NCI-H2107 treated with DMSO at 0.1 percent for 48 hours (cell line): ENCODE measurements at regions not wholly inside any gene's neighbourhood (a gene's known extent, or its start where the extent isn't known, plus 50 kb on each side); places are given as distances from the start of the nearest gene placed in this dataset.

Source experiments
- DNase-seq: peaks from one replicate; lab custom pipeline; 2025; ENCODE audit not compliant: unreplicated experiment; lab: John Stamatoyannopoulos, UW

DNA sequence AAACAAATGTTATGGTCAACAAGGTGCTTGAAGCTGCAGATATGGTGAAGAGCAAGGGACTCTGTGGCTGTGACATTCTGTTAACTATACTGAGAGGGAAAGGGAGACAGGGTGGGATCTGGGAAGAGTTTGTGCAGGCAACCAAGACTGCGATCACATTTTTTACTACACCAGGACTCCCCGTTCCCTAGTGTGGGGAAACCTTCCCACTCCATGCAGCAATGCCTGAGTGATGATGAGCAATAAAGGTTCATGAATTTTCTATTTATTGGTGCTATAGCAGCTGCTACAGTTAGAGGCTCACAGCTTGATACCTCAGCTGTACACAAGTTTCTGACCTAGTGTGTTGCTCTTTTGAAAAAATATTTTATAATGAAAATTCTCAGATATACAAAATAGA lies 160.9 kb upstream of the SGO1 start:
- DNase-seq: no peak

DNA sequence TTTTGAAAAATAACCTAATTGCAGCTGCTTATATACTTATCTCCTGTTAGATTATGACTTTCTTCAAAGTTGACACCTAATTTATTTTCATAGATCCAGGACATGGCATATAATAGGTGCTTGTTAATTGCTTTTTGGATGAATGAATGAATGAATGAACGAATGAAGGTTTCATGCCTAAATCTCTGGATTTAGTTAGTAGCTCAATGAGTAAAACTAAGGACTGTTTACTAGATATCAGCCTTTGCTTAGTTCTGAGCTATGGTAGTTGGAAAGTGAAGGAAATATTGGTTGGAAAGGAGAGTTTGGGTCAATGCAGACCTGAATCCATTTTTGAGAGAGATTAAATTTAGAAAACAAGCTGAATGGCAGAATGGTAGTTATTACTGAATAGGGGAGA lies 160.4 kb upstream of the SGO1 start:
- DNase-seq: no peak

DNA sequence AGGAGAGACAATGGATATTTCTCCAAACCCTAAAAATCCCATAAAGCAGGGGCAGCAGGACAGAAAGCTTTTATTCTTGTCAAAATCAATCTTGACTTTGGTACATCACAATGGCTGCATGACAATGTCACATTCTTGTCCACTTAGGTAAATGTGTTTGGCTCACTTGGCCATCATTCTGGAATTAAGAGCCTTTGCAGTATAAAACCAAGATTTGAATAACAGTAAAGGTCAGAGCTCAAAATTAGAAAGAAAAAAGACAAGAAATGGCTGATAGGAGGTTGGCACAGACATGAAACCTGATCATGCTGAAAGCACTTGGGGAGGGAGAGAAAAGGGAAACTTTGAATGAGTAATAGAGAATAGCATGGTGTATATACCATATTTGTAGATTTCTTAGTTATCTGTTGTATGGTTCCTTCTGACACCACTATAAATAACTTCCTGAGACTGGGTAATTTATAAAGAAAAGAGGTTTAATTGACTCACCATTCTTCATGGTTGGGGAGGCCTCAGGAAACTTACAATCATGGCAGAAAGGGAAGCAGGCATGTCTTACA lies 158.5 kb upstream of the SGO1 start:
- DNase-seq: no peak

DNA sequence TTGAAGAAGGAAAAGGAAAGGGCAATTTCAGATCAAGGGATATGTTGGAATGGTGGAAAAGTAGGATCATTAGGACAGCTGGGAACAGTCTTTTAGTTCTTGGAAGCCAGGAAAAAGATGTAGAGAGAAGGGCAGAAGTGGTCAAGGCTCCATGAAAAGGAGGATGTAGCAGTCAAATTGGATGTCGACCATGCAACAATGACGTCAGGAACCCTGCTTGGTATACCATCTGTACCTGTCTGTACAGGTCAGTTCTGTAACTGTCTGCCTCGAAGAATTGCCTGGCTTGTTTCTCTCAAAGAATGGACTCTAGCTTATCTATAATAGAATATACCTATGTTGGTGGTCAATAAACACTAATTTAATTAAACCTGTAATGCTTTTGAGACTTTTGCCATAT lies 157.8 kb upstream of the SGO1 start:
- no peak for DNase-seq

DNA sequence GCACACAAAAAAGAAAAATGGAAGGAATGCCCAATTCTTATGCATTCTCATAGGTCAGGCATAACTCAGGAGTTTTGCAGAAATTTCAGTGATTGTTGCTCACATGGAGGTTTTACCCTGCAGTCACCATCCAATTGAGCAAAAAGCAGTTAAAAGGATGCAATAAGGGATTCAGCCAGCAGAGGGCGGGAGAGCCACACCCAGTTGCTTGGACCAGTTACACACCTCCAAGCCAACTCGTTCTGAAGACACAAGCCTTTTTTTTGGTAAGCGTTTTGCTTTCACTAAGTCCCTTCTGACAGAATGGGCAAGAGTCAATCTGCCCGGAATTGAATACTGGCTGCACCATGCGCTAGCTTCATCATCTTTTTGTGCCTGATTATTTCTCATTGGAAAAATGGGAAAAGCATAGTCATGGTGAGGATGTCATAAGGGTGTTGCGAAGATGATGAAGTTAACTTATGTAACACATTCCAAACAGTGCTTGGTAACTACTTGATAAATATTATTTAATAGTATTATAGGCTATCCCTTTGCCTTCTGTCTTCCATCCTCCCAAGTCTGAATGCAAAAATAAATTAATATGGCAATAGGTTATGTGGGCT lies 154.4 kb upstream of the SGO1 start:
- DNase-seq: peak; percentile 46

DNA sequence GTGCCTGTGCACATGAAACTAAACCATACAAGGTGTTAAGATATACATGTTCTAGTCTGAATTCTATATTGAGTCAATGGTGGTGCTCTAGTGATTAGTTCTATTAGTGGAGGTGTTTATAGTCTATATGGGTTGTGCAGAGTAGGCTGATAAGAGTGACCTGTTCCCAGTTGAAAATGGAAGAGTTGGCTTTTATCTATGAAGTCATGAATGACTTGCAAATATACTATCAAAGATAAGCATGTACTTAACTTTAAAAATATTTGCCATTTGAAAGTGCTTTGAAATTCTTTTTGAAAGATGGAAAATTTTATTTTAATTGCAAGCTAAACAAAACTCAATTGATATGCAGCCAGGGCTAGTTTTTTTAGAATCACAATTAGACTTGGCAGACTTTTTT lies 150.6 kb upstream of the SGO1 start:
- no peak for DNase-seq

DNA sequence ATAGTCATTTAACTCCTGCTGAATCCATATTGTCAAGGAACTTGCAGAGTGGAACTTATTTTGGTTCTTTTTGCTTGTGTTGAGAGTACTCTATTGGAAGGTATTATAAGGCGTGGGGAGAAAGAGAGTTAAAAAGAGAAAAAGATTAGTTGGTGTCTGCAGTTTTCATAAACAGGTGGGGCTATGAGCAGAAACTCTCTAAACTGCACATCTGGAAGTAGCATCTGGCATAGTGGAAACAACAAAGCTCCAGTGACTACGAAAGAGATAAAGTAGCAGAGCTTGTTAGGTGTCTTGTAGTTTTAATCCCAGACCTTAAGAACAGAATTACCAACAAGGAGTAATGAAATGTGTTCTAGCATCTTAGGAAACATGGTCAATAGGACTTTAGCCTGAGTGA lies 148.8 kb upstream of the SGO1 start:
- DNase-seq: no peak

DNA sequence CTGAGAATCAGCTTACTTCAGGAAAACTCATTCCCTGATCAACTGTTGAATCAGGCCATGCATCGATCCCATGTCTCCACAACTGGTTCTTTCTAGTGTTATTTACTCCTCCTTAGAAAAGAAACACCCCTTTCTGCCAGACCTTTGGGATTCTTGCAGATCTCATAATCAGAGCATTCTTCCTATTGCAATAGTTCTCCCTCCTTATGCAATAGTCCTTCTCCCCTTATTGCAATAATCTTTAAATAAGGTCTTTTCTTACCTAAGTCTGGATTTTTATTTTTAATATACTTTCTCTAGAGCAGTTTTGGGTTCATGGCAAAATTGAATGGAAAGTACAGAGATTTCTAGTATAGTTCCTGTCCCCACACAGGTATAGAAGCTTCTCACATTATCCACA lies 141.9 kb upstream of the SGO1 start:
- DNase-seq: no peak

DNA sequence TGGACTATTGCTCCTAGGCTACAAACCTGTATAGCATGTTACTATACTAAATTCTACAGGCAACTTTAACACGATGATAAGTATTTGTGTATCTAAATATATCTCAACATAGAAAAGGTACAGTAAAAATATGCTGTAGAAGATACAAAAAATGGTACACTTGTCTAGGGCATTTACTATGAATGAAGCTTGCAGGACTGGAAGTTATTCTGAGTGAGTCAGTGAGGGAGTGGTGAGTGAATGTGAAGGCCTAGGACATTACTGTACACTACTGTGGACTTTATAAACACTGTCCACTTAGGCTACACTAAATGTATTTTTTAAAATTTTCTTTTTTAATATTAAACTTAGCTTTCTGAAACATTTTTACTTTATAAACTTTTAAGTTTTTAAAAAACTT lies 140.5 kb upstream of the SGO1 start:
- DNase-seq: no peak

DNA sequence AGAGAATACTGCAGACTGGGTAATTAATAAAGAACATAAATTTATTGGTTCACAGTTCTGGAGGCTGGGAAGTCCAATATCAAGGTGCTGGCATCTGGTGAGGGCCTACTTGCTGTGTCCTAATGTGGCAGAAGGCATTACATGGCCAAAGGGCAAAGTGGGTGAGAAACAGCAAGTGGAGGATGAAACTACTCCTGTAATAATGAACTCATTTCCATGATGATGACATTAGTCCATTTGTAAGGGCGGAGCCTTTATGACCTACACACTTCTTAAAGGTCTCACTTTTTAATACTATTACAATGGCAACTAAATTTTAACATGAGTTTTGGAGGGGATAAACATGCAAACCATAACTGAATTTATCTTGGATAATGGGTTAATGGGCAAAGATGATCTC lies 139.6 kb upstream of the SGO1 start:
- DNase-seq: no peak

DNA sequence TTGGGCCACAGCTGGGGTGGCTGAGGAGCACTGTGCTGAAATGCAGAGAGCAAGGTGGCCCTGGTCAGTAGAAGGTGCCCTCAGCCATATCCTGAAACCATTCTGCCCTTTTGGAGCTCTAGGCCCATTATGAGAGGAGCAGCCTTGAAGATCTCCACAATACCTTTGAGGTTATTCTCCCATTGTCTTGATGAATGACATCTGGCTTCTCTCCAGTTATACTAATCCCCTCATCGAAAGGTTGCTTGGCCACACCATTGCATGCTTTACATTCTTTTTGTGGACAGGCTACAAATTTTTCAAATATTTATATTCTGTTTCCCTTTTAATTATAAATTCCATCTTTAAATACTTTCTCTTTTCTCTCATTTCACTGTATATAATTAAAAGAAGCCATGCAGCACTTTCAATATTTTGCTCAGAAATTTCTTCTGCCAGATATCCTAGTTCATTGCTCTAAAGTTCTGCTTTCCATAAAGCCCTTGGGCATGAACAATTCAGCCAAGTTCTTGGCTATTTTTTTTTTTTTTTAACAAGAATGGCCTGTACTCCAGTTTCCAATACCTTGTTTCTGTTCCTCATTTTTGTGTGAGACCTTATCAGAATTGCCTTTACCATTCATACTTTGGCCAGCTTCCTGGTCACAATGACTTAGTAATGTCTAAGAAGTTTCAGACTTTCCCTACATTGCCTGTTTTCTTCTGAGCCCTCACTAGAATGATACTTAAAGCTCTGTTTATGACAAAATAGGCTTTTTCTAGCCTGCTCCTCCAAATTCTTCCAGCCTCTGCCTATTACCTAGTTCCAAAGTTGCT lies 138.9 kb upstream of the SGO1 start:
- DNase-seq: no peak

DNA sequence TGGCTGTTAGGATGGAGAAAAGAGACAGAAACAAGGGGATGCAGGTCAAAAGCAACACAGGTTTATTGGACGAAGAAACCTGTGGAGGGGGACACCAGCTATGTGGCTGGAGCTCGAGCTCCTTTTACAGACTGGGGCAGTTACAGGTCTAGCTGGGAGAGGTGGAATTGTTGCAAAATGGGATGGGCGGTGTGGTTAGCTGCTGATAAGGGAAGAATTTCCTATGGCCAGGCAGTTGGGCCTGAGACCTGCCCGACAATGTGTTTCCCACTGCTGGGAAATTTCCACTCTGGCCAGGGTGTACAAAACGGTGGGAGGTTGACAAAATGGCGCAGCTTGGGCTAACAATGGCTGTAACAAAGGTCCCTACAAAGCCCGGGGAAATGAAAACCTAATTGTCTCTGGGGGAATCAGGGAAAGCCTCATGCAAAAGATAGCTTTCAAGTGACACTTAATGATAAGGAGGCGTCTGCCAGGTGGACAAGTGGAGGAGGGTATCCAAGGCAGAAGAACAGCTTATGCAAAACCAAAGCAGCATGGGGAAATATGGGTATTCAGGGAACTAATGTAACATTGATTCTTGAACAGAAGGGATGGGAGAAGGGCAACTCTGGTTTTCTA lies 137.4 kb upstream of the SGO1 start:
- no peak for DNase-seq

DNA sequence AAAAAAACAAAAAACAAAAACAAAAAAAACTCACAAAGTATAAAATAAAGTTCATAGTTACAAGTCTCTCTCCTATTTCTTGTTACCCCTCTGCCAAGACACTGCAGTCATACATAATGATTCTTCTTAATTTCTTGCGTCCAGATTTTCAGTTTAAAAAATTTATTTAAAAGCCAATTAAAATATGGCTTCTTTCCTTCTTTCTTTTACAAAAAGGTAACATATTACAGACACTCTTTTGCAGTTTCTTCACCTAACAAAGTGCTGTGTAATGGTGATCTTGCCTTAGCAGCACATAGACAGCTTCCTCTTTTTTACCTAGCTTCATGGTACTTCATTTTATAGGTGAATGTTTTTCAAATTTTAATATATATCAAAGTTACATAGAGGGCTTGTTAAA lies 136.1 kb upstream of the SGO1 start:
- no peak for DNase-seq

DNA sequence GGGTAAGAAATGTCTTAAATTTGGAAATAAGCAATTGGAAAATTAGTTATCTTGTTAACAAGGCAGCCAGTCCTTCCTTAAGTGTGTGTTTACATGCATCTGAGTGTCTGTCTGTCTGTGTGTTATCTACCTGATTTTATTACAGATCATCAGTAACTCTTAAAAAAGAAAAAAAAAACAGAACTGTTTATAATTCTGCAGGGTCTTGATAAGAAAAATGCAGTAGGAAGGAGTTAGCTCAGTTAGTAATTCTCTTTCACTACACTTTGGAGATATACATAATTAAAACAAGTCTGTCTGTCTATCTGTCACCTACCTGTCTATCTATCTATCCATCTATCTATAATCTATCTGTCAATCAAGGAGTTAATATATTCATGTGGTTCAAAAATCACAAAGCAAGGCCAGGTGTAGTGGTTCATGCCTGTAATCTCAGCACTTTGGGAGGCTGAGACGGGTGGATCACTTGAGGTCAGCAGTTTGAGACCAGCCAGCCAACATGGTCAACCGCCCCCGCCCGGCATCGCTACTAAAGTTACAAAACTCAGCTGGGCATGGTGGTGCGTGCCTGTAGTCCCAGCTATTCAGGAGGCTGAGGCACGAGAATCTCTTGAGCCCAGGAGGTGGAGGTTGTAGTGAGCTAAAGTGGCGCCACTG lies 135.5 kb upstream of the SGO1 start:
- DNase-seq: no peak

DNA sequence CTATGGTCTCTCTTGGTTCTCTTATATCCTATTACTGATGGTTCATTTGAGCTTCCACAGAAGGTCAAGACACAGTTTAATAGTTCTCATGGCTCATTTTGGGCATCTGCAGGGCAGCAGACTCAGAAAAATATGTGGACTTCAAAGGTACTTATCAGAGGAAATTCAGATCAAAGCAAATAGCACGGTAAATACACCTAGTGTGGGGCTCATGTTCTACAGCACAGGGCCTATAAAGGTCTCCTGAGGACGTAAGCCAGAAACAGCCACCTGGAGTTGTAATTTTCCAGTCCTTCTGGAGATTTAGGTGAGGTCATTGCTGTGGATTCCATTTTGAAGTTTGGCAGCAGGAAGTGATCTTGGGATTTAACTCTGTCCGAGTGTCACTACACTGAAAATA lies 134.5 kb upstream of the SGO1 start:
- no peak for DNase-seq

DNA sequence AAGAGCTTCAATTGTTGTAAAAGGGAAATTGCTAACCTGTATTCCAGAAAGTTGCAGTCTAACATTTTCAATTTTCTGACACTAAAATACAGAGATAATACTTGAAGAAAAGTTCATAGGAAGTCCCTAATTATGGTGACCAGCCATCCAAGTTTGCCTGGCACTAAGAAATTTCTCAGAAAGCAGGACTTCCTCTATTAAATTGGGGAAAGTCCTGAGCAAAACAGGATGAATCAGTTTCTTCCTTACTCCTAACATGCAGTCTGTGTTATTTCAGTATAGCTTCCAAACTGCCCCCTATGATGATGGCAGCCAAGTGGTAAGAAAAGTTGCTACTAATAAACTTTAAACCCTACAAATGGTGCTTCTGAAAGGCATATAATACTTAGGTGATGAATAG lies 133.5 kb upstream of the SGO1 start:
- DNase-seq: no peak

DNA sequence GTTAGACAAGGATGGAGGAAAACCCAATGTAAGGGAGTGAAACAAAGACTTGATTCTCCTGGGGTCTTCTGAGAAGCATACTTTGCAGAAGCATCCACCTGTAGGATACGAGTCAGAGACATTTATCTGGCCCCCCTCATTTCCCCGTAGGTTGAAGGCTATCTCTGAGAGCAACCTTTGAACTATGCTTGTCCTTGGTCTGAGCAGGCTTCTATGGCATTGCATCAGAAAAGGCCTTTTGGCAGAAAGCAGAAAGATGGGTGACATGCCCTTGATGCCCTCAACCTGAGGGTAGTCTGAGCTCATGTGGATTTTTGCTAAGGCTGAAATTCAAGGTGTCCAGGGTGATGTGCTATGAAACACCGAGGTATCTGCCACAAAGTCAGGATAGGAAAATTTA lies 131.6 kb upstream of the SGO1 start:
- DNase-seq: no peak

DNA sequence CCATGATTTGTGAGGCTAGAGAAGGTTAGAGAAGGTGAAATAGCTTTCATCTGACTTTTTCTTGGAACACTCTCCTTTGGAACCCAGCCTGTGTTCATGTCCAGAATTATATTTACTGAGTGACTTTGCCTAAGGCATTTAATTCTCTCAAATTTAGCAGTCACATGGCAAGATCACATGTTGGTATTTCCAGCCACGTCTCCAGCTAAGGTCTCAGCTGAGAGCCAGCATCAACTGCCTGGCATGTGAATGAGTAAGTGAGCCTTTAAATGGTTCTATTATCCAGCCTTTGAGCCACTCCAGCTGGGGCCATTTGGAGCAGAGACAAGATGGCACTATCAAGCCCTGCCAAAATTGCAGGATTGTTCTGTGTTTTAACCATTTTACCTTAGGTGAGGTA lies 130.2 kb upstream of the SGO1 start:
- DNase-seq: no peak

DNA sequence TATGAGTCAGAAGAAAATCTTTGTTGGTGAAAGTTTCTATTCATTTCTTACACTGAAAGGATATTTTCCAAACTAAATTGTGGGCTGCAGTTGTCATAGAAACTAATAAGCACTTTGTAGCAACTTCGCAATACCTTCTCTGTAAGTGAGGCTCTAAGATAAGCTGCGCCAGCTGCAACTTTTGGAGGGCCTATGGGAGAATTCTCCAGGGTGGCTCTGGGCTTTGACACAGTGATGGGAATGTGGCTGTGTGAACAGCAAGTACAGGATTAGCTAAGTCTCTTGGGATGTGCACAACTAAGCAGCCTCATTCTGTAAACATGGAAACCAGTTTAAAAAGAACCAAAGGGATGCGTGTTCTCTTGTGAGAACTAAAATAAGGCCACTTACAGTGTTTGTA lies 124.6 kb upstream of the SGO1 start:
- no peak for DNase-seq

DNA sequence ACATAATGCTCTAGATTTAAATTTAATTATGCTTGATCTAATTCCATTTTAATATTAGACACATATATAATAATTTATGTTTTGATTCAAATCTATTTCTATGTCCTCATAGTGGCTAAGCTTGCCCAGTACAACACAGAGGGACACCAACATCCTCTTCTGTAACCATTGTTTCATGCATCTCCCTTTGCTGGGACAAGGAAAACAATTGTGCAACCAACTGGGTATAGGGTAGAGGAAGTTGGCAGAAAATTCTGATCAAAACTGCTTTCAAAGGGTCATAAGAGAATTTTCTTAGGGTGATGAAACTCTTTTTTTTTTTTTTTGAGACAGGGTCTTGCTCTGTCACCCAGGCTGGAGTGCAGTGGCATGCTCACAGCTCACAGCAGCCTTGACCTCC lies 121.4 kb upstream of the SGO1 start:
- DNase-seq: no peak

DNA sequence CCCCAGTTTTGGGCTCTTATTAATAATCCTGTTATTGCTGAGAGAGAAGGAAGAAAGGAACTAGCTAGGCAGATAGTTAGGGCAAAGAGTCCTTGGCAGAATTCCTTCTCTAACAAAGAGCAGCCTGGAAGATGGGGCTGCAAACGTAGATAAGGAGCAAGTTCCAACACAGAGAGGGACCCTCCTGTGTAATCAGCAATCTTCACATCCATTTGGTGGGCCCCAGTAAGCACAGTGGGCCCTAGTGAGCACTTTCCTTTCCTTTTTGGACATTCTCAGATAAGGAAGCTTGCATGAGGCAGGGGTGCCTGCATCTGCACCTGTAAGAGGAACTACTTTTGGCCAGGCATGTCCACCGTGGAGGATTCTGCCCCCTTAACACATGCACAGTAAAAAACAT lies 119.6 kb upstream of the SGO1 start:
- no peak for DNase-seq

DNA sequence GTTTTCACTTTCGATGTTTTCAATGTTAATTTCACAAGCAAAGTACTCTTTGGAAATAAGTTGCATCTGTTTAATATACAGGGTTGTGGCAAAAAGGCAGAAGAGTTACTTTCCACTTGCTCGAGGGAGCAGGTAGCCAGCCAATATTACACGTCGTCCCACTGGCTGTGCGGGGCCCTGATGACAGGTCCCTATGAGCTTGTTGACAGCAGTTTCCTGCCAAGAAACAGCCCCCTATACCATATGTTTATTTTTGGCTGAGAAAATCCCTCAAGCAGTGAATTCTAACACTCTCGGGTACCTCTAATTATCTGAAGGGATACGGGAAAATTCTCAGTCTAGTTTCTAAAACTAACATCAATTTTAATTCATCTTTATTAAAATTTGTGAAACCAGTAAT lies 116.8 kb upstream of the SGO1 start:
- DNase-seq: no peak
